ENCODE measurements at regions not wholly inside any gene's neighbourhood (a gene's known extent, or its start where the extent isn't known, plus 50 kb on each side); places are given as distances from the start of the nearest gene placed in this dataset.
A peak's percentile ranks its signal among the peaks of the same experiment; 100 is the strongest.

- DNase-seq (ENCODE audit: low spot score) = no peak
Observed at GRCh38 chr2:217412277-217412676, 552.4 kb upstream of the TNP1 start.

DNA sequence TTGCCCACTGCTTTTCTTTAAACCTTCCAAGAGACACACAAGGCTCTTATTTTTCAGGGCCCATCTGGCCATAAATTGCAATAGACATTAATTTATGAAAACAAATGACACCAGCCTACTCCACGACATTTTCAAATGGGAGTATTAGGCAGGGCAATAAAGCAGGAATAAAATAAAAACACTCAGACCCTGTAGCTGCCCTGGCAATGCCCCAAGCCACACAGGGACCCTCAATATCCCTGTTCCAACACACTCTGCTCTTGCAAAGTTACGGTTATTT, 550.8 kb upstream of the TNP1 start:
- no peak for DNase-seq (ENCODE audit: low spot score)

DNA sequence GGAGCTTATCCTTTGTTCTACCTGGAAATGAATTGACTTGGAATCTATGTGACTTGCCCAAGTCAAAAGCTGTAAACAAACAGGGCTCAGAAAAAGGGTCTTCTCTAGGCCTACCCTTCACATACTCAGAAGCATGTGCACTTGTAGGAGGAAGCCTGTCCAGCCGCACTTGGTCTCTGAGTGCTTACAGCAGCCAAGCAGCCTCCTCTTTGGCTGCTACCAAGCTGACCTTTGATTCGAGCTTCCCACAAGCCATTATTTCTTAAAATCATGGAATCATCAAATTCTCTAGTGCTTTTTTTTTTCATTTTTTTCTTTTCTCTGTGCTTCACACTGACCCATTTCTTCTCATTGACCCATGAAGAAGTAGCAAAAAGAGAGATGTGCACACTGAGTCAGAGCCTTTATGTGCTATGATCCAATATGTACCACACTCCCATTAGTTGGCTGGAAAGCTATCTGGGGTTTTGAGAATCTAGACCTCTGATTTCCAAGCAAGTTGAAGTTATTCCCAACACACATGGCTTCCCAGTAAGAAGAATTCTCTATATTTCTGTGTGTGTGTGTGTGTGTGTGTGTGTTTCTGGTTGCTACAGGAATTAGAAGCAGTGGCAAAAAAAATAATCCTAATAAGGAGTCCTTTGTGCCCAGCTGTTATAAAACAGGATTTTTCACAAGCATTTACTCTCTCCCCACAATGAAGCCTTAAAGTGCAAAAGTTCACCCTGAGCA, 550.3 kb upstream of the TNP1 start:
- no peak for DNase-seq (ENCODE audit: low spot score)

GRCh38 chr2:217407362-217407761, 547.5 kb upstream of the TNP1 start:
- no peak for DNase-seq (ENCODE audit: low spot score)

GRCh38 chr2:217404236-217404760, 544.4 kb upstream of the TNP1 start:
- DNase-seq (ENCODE audit: low spot score) = no peak

DNA sequence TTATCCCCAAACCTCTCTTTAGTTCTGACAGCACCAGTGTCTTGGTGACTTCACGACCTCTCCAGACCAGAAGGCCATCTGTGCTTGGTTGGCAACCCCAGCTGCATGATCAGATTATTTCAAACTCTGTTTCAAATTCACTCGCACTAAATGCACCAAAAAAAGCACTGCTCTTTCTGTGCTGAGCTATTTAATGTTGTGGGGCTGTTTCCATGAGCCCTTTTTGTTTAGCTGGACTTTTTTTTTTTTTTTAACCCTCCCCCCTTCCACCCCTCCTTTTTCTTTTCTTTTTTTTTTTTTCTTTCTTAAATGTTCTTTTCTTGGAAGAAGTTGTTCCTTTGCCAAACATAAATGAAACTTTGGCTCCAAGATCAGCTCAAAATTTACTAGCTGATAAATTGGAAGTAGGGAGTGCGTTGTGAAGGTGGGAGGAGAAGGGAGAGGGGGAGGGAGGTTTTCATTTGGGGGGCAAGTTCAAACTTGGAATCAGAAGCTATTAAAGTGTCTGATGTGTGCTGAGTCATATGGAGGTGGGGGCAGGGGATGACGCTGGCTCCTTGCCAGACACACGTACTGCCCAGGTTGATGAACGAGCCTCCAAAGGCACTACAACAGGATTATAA, 543.0 kb upstream of the TNP1 start:
- peak; percentile 32 for DNase-seq (ENCODE audit: low spot score)

DNA sequence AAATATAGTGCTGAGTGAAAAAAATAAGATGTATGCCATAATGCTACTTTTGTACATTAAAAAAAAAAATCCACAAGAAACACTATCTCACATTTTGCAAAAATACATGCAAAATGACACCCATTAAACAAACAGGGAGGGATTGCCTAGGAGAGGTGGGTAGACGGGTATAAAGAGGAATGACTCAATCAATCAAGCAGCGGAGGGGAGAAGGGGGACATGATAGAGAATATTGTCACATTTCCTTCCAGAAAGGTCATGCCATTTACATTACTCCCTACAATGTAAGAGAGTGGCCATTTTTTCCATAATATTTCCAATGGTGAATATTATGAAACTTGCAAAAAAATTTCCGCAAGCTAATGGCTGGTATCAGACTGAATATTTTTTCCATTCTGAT, 542.3 kb upstream of the TNP1 start:
- DNase-seq (ENCODE audit: low spot score) = no peak

DNA sequence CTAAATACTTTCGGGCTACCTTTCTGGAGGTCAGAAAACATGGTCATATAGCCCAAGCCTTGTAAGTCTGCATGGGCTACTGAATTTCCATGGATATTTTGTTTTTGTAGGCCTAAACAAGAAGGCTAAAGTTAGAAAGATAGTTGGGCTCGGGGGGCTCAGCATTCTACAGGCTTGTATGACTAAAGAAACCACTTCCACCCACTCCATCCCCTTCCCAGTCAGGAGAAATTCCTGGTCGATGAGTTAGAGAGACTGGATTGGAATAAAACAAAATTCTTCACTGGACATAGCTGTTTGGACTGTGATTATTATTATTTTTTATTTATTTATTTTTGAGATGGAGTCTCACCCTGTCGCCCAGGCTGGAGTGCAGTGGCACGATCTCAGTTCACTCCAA, 539.4 kb upstream of the TNP1 start:
- DNase-seq (ENCODE audit: low spot score) = peak; percentile 54

DNA sequence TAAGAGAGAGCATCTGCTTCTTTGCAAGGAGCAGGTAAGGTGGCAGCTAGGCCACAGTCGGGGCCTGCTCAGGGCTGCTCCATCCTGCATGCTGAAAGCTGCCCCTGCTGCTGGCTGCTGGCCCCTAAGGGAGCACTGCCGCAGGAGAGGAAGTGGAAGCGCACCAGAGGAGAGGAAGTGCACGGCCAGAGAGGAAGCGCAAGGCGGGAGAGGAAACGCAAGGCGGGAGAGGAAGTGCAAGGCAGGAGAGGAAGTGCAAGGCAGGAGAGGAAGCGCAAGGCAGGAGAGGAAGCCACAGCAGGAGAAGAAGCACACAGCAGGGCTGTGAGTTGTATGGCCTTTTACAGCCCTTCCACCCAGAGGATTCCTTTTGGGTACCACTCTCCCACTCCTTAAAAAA, 539.0 kb upstream of the TNP1 start:
- peak; percentile 13 for DNase-seq (ENCODE audit: low spot score)

GRCh38 chr2:217398101-217398500, 538.2 kb upstream of the TNP1 start:
- DNase-seq (ENCODE audit: low spot score) = no peak

- DNase-seq (ENCODE audit: low spot score) = no peak
Observed at GRCh38 chr2:217396586-217396985, 536.7 kb upstream of the TNP1 start.

- DNase-seq (ENCODE audit: low spot score) = no peak
Observed at GRCh38 chr2:217396165-217396564, 536.3 kb upstream of the TNP1 start.

- DNase-seq (ENCODE audit: low spot score) = peak; percentile 41
Observed at GRCh38 chr2:217394510-217395351, 534.9 kb upstream of the TNP1 start.

- DNase-seq (ENCODE audit: low spot score) = peak; percentile 97
Observed at GRCh38 chr2:217393585-217394032, 533.7 kb upstream of the TNP1 start.

GRCh38 chr2:217392930-217393584, 533.2 kb upstream of the TNP1 start:
- no peak for DNase-seq (ENCODE audit: low spot score)

DNA sequence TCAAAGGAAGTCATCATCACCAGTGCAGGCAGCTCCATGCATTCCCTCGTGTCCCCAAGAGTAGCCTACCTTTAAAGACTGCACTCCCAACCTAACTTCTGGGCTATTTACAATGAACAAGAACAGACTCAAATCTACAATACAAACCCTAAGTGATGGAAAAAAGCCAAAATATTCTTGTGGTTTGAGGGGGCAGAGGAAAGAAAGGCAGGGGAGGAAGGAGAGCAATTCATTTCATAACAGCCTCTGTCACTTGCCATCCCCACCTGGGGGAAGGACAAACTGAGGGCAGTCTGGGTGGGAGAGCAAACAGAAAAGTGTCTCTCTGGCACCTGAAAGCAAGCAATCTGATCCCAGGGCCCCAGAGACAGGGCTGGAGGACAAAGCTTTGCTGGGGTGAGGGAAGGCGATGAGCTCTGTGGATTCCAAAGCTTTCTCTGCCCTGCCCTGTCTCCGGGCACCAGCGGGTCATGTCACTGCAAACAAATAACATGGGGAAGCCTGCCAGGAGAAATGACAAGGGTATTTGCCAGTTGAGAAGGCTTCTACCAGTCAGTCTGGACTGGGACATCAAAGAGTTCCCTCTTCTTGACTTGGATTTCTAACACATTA, 528.0 kb upstream of the TNP1 start:
- DNase-seq (ENCODE audit: low spot score) = no peak

DNA sequence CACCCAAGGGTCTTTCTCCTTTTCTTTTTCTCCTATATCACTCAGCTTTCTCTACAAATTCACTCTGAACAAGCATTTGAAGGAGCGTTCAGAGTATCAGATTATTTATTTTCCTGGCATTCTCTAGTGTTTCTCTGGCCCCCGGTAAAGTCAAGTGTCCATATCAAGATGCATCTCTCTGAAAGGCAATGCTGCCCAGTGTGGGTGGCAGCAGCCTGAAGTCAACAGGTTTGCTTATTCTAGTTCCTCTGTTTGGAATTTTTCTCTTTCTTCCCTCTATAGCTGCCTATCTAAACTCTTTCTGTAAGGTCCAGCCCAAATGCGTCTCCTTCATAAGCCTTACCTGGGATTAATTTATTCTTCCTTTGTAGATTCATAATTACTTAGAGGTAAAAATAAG, 526.2 kb upstream of the TNP1 start:
- no peak for DNase-seq (ENCODE audit: low spot score)

DNA sequence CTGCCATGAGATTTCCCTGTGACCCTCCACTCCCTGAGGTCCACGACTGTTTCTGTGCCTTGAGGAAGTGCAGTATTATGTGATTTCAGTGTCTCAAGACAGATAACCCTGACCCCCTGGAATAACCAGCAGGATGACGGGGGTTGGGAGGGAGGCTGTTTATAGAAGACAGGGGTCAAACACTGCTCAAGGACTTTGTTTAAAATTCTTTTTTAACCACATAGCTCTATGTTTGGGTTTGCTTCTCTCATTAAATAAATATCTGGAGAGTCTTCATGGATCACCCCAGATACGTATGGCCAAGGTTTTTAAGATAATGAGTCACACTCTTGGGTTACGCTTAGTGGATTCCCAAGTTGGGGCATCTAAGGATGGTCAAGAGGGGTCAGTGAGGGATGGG, 523.8 kb upstream of the TNP1 start:
- DNase-seq (ENCODE audit: low spot score) = no peak

GRCh38 chr2:217382794-217383193, 522.9 kb upstream of the TNP1 start:
- no peak for DNase-seq (ENCODE audit: low spot score)

GRCh38 chr2:217379807-217380206, 519.9 kb upstream of the TNP1 start:
- no peak for DNase-seq (ENCODE audit: low spot score)

- no peak for DNase-seq (ENCODE audit: low spot score)
Observed at GRCh38 chr2:217372794-217373193, 512.9 kb upstream of the TNP1 start.

GRCh38 chr2:217371781-217372213, 511.9 kb upstream of the TNP1 start:
- no peak for DNase-seq (ENCODE audit: low spot score)

All from A172 (cell line).